ENCODE measurements at regions not wholly inside any gene's neighbourhood (a gene's known extent, or its start where the extent isn't known, plus 50 kb on each side); places are given as distances from the start of the nearest gene placed in this dataset.

DNA sequence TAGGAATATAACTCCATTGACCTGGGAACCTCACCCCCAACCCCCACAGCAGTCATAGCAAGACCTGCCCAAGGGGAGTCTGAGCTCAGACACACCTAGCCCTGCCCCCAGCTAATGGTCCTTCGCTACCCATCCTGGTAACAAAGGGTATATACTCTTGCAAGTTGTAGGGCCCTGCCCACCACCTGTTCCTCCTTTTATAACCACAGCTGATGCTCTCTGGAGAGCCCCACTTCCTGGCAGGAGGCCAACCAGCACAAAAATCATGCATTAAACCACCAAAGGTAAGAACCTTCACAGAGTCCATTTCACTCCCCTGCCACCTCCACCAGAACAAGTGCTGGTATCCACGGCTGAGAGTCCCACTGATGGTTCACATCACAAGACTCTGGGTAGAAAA lies 1195.3 kb upstream of the SEMA6A start:
- TF ChIP-seq, protein P1, sequence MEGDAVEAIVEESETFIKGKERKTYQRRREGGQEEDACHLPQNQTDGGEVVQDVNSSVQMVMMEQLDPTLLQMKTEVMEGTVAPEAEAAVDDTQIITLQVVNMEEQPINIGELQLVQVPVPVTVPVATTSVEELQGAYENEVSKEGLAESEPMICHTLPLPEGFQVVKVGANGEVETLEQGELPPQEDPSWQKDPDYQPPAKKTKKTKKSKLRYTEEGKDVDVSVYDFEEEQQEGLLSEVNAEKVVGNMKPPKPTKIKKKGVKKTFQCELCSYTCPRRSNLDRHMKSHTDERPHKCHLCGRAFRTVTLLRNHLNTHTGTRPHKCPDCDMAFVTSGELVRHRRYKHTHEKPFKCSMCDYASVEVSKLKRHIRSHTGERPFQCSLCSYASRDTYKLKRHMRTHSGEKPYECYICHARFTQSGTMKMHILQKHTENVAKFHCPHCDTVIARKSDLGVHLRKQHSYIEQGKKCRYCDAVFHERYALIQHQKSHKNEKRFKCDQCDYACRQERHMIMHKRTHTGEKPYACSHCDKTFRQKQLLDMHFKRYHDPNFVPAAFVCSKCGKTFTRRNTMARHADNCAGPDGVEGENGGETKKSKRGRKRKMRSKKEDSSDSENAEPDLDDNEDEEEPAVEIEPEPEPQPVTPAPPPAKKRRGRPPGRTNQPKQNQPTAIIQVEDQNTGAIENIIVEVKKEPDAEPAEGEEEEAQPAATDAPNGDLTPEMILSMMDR (IDR thresholded peaks at IDR 0.05), result no peak
- TF ChIP-seq POLR2A (IDR thresholded peaks at IDR 0.05), result no peak
